Chondrocyte (in vitro differentiated cells): ENCODE measurements at regions not wholly inside any gene's neighbourhood (a gene's known extent, or its start where the extent isn't known, plus 50 kb on each side); places are given as distances from the start of the nearest gene placed in this dataset.

ENCODE experiments used
- DNase-seq: peaks from one replicate; pipeline ENCODE4 v3.0.0; 2021; ENCODE audit warnings: mixed read lengths, low spot score
- H3K27ac Mint-ChIP-seq: one replicate; pipeline ENCODE4 v1.8.0; 2021; ENCODE audit warnings: mild to moderate bottlenecking, moderate library complexity, mixed read lengths; ENCODE audit not compliant: unreplicated experiment
- H3K27me3 Mint-ChIP-seq: 2 replicates; pipeline ENCODE4 v1.8.0; 2021; ENCODE audit warnings: low read depth, mixed read lengths
- H3K36me3 Mint-ChIP-seq: 2 replicates; pipeline ENCODE4 v1.8.0; 2021; ENCODE audit warnings: low read depth, mixed read lengths
- H3K4me1 Mint-ChIP-seq: 2 replicates; pipeline ENCODE4 v1.8.0; 2021; ENCODE audit warnings: low read depth, mild to moderate bottlenecking, mixed read lengths
- H3K4me3 Mint-ChIP-seq: one replicate; pipeline ENCODE4 v1.8.0; 2021; ENCODE audit warnings: mild to moderate bottlenecking, moderate library complexity, mixed read lengths; ENCODE audit not compliant: unreplicated experiment
- H3K9me3 Mint-ChIP-seq: 2 replicates; pipeline ENCODE4 v1.8.0; 2021; ENCODE audit warnings: low read depth, mixed read lengths
- TF ChIP-seq, protein P1 (sequence below): fragments of 200-600 bp; sonication (generic); IDR thresholded peaks from 2 replicates; pipeline ENCODE4 v1.5.0; 2021; ENCODE audit warnings: antibody characterized with exemption, mild to moderate bottlenecking, moderate library complexity

DNA sequence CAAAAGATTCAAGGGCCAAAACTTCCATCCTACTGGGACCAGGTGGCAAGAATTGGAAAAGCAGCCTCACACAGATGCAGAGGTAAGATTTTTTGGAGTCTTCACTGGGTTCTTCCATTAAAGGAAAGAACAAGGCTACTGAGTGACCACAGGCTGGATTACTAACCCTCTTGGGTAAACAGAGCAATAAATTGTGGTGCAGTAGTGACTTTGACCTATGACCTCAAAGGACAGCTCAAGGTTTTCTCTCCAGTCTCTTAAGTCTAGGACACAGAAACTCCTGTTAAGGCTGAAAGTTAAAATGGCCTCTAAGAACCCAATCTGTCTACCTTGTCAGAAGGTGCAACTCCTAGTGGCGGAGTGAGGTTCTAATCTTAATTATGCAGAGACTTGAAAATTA lies 464.9 kb downstream of the SMARCA1 start:
- Mint-ChIP-seq H3K9me3 (peaks cover 3% of the 10 kb centered on the region), H3K36me3 (no peaks in the 10 kb centered on the region), H3K27me3 (no peaks in the 10 kb centered on the region), H3K4me3 (no peak overlapping the region), H3K4me1 (no peaks in the 10 kb centered on the region), H3K27ac (no peak overlapping the region)
- TF ChIP-seq, protein P1, sequence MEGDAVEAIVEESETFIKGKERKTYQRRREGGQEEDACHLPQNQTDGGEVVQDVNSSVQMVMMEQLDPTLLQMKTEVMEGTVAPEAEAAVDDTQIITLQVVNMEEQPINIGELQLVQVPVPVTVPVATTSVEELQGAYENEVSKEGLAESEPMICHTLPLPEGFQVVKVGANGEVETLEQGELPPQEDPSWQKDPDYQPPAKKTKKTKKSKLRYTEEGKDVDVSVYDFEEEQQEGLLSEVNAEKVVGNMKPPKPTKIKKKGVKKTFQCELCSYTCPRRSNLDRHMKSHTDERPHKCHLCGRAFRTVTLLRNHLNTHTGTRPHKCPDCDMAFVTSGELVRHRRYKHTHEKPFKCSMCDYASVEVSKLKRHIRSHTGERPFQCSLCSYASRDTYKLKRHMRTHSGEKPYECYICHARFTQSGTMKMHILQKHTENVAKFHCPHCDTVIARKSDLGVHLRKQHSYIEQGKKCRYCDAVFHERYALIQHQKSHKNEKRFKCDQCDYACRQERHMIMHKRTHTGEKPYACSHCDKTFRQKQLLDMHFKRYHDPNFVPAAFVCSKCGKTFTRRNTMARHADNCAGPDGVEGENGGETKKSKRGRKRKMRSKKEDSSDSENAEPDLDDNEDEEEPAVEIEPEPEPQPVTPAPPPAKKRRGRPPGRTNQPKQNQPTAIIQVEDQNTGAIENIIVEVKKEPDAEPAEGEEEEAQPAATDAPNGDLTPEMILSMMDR, result no peak
- DNase-seq, result no peak

GRCh38 chrX:129043138-129043537 lies 480.2 kb downstream of the SMARCA1 start:
- H3K36me3 Mint-ChIP-seq, result no peaks in the 10 kb centered on the region
- H3K4me3 Mint-ChIP-seq, result no peak overlapping the region
- H3K27ac Mint-ChIP-seq, result no peak overlapping the region
- H3K27me3 Mint-ChIP-seq, result no peaks in the 10 kb centered on the region
- H3K9me3 Mint-ChIP-seq, result peaks cover 6% of the 10 kb centered on the region
- no peak for DNase-seq
- no peaks in the 10 kb centered on the region for H3K4me1 Mint-ChIP-seq
- TF ChIP-seq, protein P1, result no peak

GRCh38 chrX:129041319-129041718 lies 482.0 kb downstream of the SMARCA1 start:
- H3K36me3 Mint-ChIP-seq, result no peaks in the 10 kb centered on the region
- no peaks in the 10 kb centered on the region for H3K4me1 Mint-ChIP-seq
- H3K4me3 Mint-ChIP-seq, result no peak overlapping the region
- no peak for DNase-seq
- TF ChIP-seq, protein P1, result no peak
- H3K27ac Mint-ChIP-seq, result no peak overlapping the region
- peaks cover 6% of the 10 kb centered on the region for H3K9me3 Mint-ChIP-seq
- no peaks in the 10 kb centered on the region for H3K27me3 Mint-ChIP-seq

DNA sequence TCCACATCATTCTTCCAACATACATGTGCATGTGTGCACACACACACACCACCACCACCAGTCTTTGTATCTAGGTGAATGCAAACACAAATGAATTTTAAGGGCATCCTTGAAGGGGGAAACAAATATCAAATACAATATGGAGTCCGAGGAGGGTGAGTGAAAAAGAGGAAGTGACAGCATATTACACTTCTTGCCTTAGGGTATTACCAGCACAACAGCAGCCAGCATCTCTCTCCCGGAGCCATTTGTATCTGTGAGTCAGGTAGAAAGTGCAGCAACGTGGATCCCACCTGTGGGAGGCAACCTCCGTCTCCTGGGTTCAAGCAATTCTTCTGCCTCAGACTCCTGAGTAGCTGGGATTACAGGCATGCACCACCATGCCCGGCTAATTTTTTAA lies 483.2 kb downstream of the SMARCA1 start:
- TF ChIP-seq, protein P1, result no peak
- Mint-ChIP-seq H3K4me1 (no peaks in the 10 kb centered on the region), H3K9me3 (peaks cover 1% of the 10 kb centered on the region), H3K27ac (no peak overlapping the region), H3K27me3 (no peaks in the 10 kb centered on the region), H3K4me3 (no peak overlapping the region), H3K36me3 (no peaks in the 10 kb centered on the region)
- no peak for DNase-seq

DNA sequence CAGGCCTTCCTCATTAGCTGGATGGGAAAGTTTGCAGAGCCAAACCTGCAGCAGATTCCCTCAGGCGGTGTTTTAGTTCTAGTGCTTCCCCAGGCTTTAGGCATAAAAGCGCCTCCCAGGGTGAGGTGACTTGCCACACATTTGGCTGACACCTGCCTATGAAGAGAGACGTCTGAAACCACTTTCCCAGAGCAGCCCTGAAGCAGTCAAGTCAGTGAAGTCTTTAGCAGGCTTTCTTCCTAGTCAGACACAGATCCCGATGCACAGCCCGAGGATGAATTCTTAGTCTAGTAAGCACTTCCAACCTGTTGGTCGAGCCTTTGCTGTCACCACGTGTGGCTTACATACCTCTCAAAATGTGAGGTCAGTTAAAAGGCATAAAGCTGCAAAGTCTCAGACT lies 484.1 kb downstream of the SMARCA1 start:
- Mint-ChIP-seq H3K36me3 (no peaks in the 10 kb centered on the region), H3K27me3 (no peaks in the 10 kb centered on the region), H3K9me3 (no peaks in the 10 kb centered on the region), H3K4me1 (no peaks in the 10 kb centered on the region), H3K27ac (peak overlapping the region; percentile 41), H3K4me3 (no peak overlapping the region)
- TF ChIP-seq, protein P1, result no peak
- no peak for DNase-seq
